ENCODE measurements at regions not wholly inside any gene's neighbourhood (a gene's known extent, or its start where the extent isn't known, plus 50 kb on each side); places are given as distances from the start of the nearest gene placed in this dataset.

DNA sequence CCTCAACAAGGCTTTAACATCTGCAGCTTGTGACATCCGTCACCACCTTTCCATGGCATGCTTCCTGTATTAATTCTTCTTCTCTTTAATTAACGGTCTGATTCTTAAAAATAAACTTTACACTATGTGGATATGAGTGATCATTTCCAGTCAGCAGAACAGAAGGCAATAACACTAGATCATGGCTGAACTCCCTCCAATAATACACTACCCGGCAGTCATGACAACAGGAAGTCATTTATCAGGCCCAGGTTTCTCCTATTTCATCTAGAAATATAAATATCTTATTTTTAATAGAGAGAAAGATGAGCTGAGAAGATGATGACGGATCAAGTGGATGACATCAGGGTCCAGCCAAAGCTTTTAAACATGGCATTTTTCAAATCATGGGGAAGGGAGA lies 792.2 kb downstream of the SLC4A3 start:
- Histone ChIP-seq H3K9me3 (ENCODE audit: control insufficient read depth, insufficient read depth, low read length) (no peaks in the 10 kb centered on the region), H3K27me3 (ENCODE audit: control insufficient read depth, insufficient read depth, low read length) (no peaks in the 10 kb centered on the region), H3K4me3 (ENCODE audit: low read length) (no peak overlapping the region), H3K36me3 (ENCODE audit: control insufficient read depth, insufficient read depth, low read length) (no peaks in the 10 kb centered on the region), H3K27ac (ENCODE audit: low read length) (no peak overlapping the region), H3K4me1 (ENCODE audit: control insufficient read depth, insufficient read depth, low read length) (no peaks in the 10 kb centered on the region)
- no peak for DNase-seq (ENCODE audit: low read depth, low spot score)
- 100% methylated on average over 1 of the region's 4 CpGs for WGBS (ENCODE audit: insufficient coverage, insufficient read length)

DNA sequence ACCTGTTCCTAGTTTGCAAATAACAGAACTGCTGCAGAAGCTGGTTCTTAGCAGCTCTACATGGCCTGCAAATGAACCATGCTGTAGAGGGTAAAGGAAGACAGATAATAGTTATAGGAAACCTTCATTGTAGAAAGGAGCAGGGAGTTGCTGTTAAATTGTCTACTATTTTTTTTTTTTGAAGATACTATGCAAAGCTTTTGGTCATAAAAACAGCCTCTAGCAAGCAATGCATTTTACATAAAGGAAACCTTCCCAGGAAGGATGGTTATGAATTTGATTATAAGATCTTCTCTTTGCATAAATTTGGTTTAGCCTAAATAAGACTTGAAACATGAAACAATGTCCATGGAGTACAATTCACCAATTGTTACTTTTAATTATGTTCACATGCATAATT lies 793.4 kb downstream of the SLC4A3 start:
- no peak for DNase-seq (ENCODE audit: low read depth, low spot score)
- Histone ChIP-seq H3K4me3 (ENCODE audit: low read length) (no peak overlapping the region), H3K27ac (ENCODE audit: low read length) (no peak overlapping the region), H3K27me3 (ENCODE audit: control insufficient read depth, insufficient read depth, low read length) (no peaks in the 10 kb centered on the region), H3K36me3 (ENCODE audit: control insufficient read depth, insufficient read depth, low read length) (no peaks in the 10 kb centered on the region), H3K9me3 (ENCODE audit: control insufficient read depth, insufficient read depth, low read length) (no peaks in the 10 kb centered on the region), H3K4me1 (ENCODE audit: control insufficient read depth, insufficient read depth, low read length) (no peaks in the 10 kb centered on the region)

DNA sequence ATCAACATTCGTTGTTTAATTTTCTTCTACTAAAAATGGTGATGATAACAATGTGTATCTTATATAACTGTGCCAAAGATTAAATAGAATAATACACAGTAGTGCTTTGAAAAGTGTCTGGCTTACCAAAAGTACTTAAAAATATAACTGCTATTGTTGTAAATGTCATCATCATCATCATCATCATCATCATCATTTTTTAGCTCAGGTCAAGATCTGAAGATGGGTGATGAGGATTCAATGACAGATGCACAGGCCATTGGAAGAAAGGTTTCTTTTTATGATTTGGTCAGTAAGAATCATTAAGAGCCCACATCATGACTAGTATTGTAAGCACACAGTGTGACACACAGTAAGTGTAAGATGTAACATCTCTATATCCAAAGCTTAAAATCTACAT lies 795.2 kb downstream of the SLC4A3 start:
- no peaks in the 10 kb centered on the region for H3K4me1 ChIP-seq (ENCODE audit: control insufficient read depth, insufficient read depth, low read length)
- no CpG with 5 or more reads among the region's 1 CpG for WGBS (ENCODE audit: insufficient coverage, insufficient read length)
- no peaks in the 10 kb centered on the region for H3K27me3 ChIP-seq (ENCODE audit: control insufficient read depth, insufficient read depth, low read length)
- DNase-seq (ENCODE audit: low read depth, low spot score): no peak
- H3K4me3 ChIP-seq (ENCODE audit: low read length): no peak overlapping the region
- no peaks in the 10 kb centered on the region for H3K9me3 ChIP-seq (ENCODE audit: control insufficient read depth, insufficient read depth, low read length)
- H3K36me3 ChIP-seq (ENCODE audit: control insufficient read depth, insufficient read depth, low read length): no peaks in the 10 kb centered on the region
- no peak overlapping the region for H3K27ac ChIP-seq (ENCODE audit: low read length)

DNA sequence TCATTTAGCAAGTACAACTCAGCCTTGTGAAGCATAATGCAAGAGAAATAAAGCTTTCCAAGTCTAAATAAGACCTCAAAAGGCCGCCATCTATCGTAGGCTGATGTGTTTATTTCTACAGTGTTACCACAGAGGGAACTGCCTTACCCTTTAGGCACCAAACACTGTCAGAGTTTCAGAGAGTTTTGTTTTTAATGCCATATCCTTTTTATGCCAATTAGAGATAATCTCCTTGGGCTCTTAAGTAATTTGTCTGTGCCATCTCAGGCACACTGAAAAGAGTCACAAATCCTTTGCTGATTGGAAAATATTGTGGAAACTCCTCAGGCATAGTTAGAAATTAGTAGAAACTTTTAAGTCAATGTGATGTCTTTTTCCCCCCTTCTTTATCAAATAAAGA lies 797.1 kb downstream of the SLC4A3 start:
- no CpG with 5 or more reads among the region's 2 CpGs for WGBS (ENCODE audit: insufficient coverage, insufficient read length)
- no peaks in the 10 kb centered on the region for H3K36me3 ChIP-seq (ENCODE audit: control insufficient read depth, insufficient read depth, low read length)
- DNase-seq (ENCODE audit: low read depth, low spot score): no peak
- H3K27ac ChIP-seq (ENCODE audit: low read length): no peak overlapping the region
- no peaks in the 10 kb centered on the region for H3K4me1 ChIP-seq (ENCODE audit: control insufficient read depth, insufficient read depth, low read length)
- no peaks in the 10 kb centered on the region for H3K9me3 ChIP-seq (ENCODE audit: control insufficient read depth, insufficient read depth, low read length)
- no peak overlapping the region for H3K4me3 ChIP-seq (ENCODE audit: low read length)
- no peaks in the 10 kb centered on the region for H3K27me3 ChIP-seq (ENCODE audit: control insufficient read depth, insufficient read depth, low read length)

DNA sequence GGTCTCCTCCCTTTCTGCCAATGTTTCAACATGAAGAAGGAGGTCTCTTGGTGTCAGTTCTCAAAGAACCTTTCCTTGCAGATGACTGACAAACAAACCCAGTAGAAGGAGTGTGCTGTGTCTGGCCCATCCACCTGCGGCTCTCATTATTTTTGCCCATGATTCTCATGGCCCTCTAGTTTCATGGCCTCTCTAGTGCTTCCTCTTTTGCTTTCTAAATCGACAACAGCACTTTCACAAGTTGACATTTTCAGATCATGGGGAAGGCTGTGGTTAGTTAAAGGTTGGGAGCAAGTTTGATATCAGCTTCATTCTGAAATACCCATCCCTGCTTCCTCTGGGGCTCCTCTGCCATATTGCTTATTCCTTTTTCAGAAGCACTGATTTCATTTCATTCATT lies 805.2 kb downstream of the SLC4A3 start:
- Histone ChIP-seq H3K4me1 (ENCODE audit: control insufficient read depth, insufficient read depth, low read length) (no peaks in the 10 kb centered on the region), H3K27me3 (ENCODE audit: control insufficient read depth, insufficient read depth, low read length) (no peaks in the 10 kb centered on the region), H3K4me3 (ENCODE audit: low read length) (no peak overlapping the region), H3K27ac (ENCODE audit: low read length) (no peak overlapping the region), H3K9me3 (ENCODE audit: control insufficient read depth, insufficient read depth, low read length) (no peaks in the 10 kb centered on the region), H3K36me3 (ENCODE audit: control insufficient read depth, insufficient read depth, low read length) (no peaks in the 10 kb centered on the region)
- DNase-seq (ENCODE audit: low read depth, low spot score): no peak
- no CpG with 5 or more reads among the region's 2 CpGs for WGBS (ENCODE audit: insufficient coverage, insufficient read length)

DNA sequence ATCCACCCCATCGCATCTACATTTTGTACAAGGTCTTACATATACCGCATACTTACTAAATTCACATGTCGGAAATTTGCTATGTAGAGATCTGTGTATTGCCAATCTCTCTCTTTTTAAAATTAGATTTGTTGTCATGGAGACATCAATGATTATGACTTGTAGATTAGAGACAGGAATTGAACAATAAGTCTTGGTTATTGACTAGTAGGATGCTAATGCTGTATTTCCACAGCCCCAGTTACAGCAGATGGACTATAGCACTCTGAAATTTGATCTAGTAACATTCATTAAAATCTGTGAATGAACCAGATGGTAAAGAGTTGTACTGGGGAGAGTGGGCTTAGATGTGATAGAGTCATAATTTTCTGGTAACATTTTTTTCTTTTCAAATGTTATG lies 805.7 kb downstream of the SLC4A3 start:
- no CpG with 5 or more reads among the region's 3 CpGs for WGBS (ENCODE audit: insufficient coverage, insufficient read length)
- Histone ChIP-seq H3K27me3 (ENCODE audit: control insufficient read depth, insufficient read depth, low read length) (no peaks in the 10 kb centered on the region), H3K36me3 (ENCODE audit: control insufficient read depth, insufficient read depth, low read length) (no peaks in the 10 kb centered on the region), H3K9me3 (ENCODE audit: control insufficient read depth, insufficient read depth, low read length) (no peaks in the 10 kb centered on the region), H3K4me1 (ENCODE audit: control insufficient read depth, insufficient read depth, low read length) (no peaks in the 10 kb centered on the region), H3K27ac (ENCODE audit: low read length) (no peak overlapping the region), H3K4me3 (ENCODE audit: low read length) (no peak overlapping the region)
- no peak for DNase-seq (ENCODE audit: low read depth, low spot score)

DNA sequence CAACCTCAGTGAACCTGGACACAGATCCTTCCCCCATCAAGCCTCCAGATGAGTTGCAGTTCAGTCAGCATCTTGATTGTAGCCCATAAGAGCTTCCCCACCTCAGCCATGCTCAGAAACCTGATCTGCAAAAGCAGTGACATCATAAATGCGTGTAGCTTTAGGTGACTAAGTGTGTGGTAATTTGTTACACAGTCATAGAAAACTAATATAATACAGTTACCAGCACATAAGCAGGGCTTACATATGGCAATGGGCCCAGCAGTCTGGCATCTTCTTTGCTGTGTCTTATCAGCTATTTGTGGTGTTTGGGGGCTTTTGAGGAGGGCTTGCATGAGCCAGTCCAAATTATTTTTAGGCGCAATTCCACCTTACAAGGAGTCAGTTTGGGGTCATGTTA lies 807.0 kb downstream of the SLC4A3 start:
- WGBS (ENCODE audit: insufficient coverage, insufficient read length): no CpG with 5 or more reads among the region's 2 CpGs
- Histone ChIP-seq H3K36me3 (ENCODE audit: control insufficient read depth, insufficient read depth, low read length) (no peaks in the 10 kb centered on the region), H3K9me3 (ENCODE audit: control insufficient read depth, insufficient read depth, low read length) (no peaks in the 10 kb centered on the region), H3K4me1 (ENCODE audit: control insufficient read depth, insufficient read depth, low read length) (no peaks in the 10 kb centered on the region), H3K4me3 (ENCODE audit: low read length) (no peak overlapping the region), H3K27me3 (ENCODE audit: control insufficient read depth, insufficient read depth, low read length) (no peaks in the 10 kb centered on the region), H3K27ac (ENCODE audit: low read length) (no peak overlapping the region)
- no peak for DNase-seq (ENCODE audit: low read depth, low spot score)

DNA sequence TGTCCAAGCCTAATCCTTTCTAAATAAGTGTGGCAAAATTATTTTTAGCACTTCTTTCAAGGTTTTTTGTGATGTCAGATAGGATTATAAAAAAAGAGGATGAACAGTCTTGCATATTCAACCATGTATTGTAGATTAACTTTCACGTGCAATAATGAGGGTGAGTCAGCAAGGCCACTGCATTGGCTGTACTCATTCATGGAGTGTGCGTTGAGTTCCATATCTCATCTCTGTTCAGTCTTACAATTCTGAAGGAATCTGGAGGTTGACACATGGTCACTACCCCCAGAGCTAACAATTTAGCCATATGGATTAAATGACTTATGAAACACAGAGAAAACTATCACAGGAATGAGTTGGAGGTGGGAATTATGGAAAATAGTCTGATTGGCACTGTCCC lies 810.5 kb downstream of the SLC4A3 start:
- Histone ChIP-seq H3K27me3 (ENCODE audit: control insufficient read depth, insufficient read depth, low read length) (no peaks in the 10 kb centered on the region), H3K27ac (ENCODE audit: low read length) (no peak overlapping the region), H3K36me3 (ENCODE audit: control insufficient read depth, insufficient read depth, low read length) (no peaks in the 10 kb centered on the region), H3K4me1 (ENCODE audit: control insufficient read depth, insufficient read depth, low read length) (no peaks in the 10 kb centered on the region), H3K9me3 (ENCODE audit: control insufficient read depth, insufficient read depth, low read length) (no peaks in the 10 kb centered on the region), H3K4me3 (ENCODE audit: low read length) (no peak overlapping the region)
- DNase-seq (ENCODE audit: low read depth, low spot score): no peak
- no CpG with 5 or more reads among the region's 2 CpGs for WGBS (ENCODE audit: insufficient coverage, insufficient read length)

DNA sequence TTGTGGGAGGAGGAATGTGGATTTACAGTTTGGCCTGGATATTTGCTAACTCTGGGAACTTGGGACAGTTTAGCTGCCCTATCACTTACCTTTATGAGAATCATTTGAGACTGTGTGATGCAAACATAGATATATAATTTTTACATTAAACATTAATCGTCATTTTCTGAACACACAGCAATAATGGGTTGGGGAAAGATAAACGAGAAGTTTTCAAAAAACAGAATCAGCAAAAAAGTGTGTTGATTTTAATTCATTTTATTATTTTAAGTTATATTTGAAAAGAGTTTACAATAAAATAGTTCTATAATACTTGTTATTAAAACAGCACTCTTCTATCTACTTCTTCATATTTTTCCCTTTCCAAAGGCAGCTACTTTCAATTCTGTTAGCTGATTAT lies 813.3 kb downstream of the SLC4A3 start:
- H3K27ac ChIP-seq (ENCODE audit: low read length): no peak overlapping the region
- no peaks in the 10 kb centered on the region for H3K27me3 ChIP-seq (ENCODE audit: control insufficient read depth, insufficient read depth, low read length)
- no peak for DNase-seq (ENCODE audit: low read depth, low spot score)
- H3K4me3 ChIP-seq (ENCODE audit: low read length): no peak overlapping the region
- H3K36me3 ChIP-seq (ENCODE audit: control insufficient read depth, insufficient read depth, low read length): no peaks in the 10 kb centered on the region
- no peaks in the 10 kb centered on the region; the same call in 1 of the 2 replicates for H3K4me1 ChIP-seq (ENCODE audit: control insufficient read depth, insufficient read depth, low read length)
- no peaks in the 10 kb centered on the region for H3K9me3 ChIP-seq (ENCODE audit: control insufficient read depth, insufficient read depth, low read length)
- no CpG with 5 or more reads among the region's 2 CpGs for WGBS (ENCODE audit: insufficient coverage, insufficient read length)

DNA sequence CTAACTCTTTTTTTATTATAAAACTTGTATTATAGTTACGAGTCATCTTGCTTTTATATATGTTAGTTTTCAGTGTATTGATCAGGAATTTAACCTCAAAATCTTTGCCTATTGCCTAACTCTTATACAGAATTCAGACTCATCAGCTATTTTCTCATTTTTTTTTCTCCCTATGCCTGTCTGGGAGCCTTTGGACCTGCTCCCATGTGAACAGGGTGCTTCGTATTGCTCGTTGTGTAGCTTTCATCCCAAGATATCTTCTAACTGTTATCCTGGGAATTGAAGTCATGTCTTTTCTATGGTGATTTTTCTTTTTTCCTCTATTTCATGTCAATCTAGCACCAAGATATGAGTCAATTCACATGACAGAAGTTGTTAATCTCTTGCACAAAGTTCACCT lies 814.0 kb downstream of the SLC4A3 start:
- Histone ChIP-seq H3K36me3 (ENCODE audit: control insufficient read depth, insufficient read depth, low read length) (no peaks in the 10 kb centered on the region), H3K27ac (ENCODE audit: low read length) (no peak overlapping the region), H3K4me3 (ENCODE audit: low read length) (no peak overlapping the region), H3K4me1 (ENCODE audit: control insufficient read depth, insufficient read depth, low read length) (no peaks in the 10 kb centered on the region; the same call in 1 of the 2 replicates), H3K9me3 (ENCODE audit: control insufficient read depth, insufficient read depth, low read length) (no peaks in the 10 kb centered on the region), H3K27me3 (ENCODE audit: control insufficient read depth, insufficient read depth, low read length) (no peaks in the 10 kb centered on the region)
- no peak for DNase-seq (ENCODE audit: low read depth, low spot score)
- WGBS (ENCODE audit: insufficient coverage, insufficient read length): no CpG with 5 or more reads among the region's 3 CpGs

DNA sequence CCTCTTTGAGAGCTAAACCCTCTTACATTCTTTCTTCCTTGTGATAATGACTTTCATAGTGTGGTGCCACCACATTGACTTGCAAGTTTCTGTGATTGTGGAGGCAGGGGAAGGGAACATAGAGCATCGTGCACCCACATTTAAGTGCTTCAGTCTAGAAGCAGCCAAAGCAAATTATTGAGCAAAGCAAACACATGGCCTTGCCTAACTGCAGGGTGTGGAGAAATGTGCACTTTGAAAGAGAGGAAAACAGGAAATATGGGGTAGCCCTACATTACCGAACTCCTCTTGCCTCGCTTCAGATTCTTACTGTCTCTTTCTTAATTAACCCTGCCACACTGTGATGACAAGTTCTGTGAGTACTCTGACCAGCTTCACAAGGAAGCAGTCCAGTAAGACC lies 814.6 kb downstream of the SLC4A3 start:
- Histone ChIP-seq H3K27ac (ENCODE audit: low read length) (no peak overlapping the region), H3K36me3 (ENCODE audit: control insufficient read depth, insufficient read depth, low read length) (no peaks in the 10 kb centered on the region), H3K4me1 (ENCODE audit: control insufficient read depth, insufficient read depth, low read length) (no peaks in the 10 kb centered on the region; the same call in 1 of the 2 replicates), H3K9me3 (ENCODE audit: control insufficient read depth, insufficient read depth, low read length) (no peaks in the 10 kb centered on the region), H3K27me3 (ENCODE audit: control insufficient read depth, insufficient read depth, low read length) (no peaks in the 10 kb centered on the region), H3K4me3 (ENCODE audit: low read length) (no peak overlapping the region)
- no CpG with 5 or more reads among the region's 3 CpGs for WGBS (ENCODE audit: insufficient coverage, insufficient read length)
- DNase-seq (ENCODE audit: low read depth, low spot score): no peak
